ENCODE measurements at regions not wholly inside any gene's neighbourhood (a gene's known extent, or its start where the extent isn't known, plus 50 kb on each side); places are given as distances from the start of the nearest gene placed in this dataset.

DNA sequence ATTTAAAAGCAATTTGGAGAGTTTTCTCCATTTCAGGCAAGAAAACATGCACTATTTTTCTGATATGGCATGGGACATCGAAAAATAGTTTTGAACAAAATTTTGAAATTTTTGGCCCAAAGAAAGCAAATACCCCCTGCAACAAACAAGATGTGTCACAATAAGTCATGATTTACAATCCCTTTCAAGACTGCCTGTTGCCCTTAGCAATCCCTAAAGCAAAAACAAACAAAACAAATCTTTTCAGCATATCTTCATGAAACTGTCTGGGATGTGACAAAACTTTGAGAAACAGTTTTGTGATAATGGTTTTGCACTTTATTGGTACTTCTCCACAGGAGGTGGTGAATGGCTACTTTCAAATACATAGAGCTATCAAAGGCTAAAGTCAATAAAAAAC, 1888.7 kb upstream of the PIK3C3 start:
- DNase-seq: no peak

DNA sequence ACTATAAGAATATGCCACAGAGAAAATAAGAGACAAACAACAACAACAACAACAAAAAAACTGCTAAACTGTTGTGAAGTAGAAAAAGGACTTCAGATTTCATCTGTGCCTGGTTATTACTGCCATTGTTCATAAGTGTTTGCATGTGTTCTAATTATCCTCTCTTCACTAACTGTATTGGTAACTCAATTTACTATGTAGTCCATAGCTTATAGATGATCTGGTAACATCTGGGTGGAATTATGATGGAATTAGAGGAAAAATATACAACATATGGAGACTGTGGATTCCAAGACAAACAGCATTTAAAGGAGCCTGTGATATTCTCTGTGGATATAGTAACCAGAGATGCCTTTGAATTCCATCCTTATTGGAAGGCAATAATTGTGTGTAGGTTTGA, 1891.5 kb upstream of the PIK3C3 start:
- no peak for DNase-seq

DNA sequence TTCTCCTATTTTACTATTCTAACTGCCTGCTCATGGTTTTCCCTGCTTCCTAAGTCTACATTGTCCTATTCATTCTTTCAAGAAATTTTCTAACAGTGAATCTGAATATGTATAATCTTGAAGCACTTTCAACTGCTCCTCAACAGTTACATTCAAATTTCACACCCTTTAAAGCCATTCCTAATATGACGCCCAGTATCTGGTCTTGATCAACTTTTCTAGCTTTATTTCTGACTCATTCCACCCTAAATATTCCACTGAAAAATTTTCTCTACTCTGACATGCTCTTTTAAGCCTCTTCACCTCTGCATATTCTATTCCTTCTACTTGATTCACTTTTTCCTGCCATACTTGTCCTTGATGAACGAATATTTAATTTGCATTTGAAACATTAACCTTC, 1893.9 kb upstream of the PIK3C3 start:
- no peak for DNase-seq

GRCh38 chr18:40060562-40060961, 1894.5 kb upstream of the PIK3C3 start:
- no peak for DNase-seq

GRCh38 chr18:40058811-40059570, 1896.0 kb upstream of the PIK3C3 start:
- DNase-seq: no peak

- no peak for DNase-seq
Observed at GRCh38 chr18:40056079-40056692, 1898.8 kb upstream of the PIK3C3 start.

DNA sequence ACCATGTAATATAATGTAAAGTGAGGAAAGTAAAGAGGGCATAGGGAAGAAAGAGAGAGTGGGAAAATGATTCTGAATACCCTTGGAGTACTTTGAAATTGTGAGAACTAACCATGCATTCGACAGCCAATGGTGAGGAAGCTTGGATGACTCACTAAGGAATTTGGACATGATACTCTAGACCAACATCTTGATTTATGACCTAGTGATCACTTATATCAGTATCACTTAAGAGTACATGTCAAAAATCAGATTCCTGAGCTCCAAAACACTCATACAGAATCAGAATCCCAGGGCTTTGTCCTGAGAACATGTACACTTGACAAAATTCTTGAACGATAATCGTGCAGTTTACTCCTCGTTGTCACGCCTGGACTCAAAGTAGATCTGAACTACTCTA, 1899.8 kb upstream of the PIK3C3 start:
- no peak for DNase-seq

- no peak for DNase-seq
Observed at GRCh38 chr18:40049716-40050115, 1905.3 kb upstream of the PIK3C3 start.

DNA sequence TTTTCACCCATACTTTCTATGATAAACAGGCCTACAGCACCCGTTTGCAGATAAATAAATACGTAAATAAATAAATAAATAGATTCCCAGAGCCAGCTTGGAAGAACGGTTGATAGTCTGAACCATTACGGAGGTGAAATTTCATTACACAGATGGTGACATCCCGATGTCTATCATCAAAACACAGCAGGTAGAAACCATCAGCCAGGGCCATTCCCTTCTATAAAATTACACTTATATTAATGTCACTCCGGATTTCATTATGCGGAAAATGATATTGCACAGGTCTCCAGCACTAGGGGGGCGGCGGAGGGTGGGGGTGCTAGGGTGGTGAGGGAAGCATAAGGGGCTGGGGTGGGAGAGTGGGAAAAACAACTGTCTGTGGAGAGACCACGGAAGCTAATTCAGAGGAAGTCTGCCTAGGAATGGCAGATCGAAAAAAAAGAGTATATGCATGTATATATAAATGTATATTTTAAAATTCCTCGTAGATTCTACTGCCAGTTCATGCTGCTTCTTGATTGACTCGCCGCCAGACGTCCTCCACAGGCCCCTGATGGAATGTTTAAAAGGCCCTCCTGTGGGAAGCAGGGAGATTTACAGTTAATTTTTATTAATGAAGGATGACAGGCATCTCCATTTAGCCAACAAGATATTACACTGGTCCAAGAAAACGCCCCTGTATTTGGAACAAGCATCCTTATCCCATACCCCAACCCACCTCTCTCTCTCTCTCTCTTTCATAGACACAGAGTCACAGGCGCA, 1906.0 kb upstream of the PIK3C3 start:
- DNase-seq: no peak

GRCh38 chr18:40048253-40048652, 1906.8 kb upstream of the PIK3C3 start:
- DNase-seq: no peak

- DNase-seq: no peak
Observed at GRCh38 chr18:40046596-40046995, 1908.4 kb upstream of the PIK3C3 start.

DNA sequence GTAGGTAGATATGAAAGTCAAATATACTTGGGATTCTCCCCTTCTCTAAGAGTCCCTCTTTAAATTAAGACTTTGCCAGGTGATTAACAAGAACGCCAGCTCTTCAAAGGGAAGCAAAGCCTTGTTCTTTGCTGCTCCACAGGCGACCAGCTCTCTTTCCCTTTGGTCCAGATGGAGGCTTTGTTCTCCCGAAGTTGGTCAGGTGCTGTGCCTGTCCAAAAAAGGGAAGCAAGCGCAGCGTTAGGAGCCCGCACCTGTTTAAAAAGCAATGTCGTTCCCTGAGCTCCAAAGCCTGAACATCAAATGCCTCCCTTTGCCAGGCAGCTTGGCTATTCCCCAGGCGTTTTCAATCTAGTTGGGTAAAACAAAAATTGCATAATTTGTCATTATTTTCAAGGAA, 1913.1 kb upstream of the PIK3C3 start:
- no peak for DNase-seq

DNA sequence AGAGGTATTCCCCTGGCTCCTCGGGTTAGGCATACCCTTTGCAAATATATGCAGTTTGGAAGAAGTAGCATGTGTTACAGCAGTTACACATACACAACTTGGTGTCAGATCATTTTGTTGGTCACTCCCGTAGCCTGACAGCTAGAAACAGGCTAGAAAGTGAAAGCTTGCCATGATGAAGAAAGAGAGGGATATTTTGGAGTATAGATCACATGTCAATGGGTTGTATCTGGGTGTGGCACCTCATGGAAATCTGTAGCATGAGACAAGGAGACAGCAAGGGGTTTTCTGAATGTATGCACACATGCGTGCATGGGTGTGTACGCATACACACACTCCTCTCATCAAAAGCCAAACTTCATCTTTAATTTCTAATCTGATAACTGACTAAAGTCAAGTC, 1914.5 kb upstream of the PIK3C3 start:
- no peak for DNase-seq

DNA sequence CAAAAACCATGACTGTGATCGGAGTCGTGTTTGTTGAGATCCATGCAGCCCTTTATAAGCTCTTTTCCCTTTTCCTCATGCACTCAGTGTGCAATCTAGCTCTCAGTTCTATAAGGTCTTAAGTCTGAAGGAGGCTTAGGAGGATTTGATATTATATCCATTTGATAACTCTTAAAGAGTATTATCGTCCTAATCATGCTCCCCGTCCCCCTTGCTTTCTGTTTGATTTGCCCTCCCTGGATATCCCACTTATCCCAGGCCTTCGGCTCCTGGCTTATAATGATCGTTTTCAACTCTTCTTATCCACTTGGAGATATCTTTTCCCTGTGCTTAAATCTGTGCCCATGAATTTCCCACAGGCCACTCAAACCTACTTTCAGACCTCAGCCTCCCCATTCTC, 1917.7 kb upstream of the PIK3C3 start:
- no peak for DNase-seq

GRCh38 chr18:40036861-40037260, 1918.2 kb upstream of the PIK3C3 start:
- DNase-seq: no peak

DNA sequence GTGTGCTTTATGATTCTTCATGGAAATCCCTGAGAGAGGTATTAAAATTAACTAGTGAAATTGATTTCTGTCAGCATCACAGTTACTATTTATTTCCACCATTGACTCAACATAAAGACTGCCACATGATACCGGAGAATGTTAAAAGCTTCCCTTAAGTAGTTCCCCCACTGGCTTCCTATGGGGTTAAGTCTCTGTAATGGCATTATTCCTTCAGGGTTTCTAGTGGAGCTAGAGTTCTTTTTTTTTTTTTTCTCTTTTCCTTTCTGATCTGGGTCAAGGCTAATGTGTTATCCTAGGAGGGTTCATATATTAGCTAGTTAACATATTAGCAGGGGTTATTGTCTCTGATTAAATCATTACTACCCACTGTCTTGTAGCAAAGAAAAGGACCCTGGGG, 1919.1 kb upstream of the PIK3C3 start:
- DNase-seq: no peak

- no peak for DNase-seq
Observed at GRCh38 chr18:40032076-40032475, 1923.0 kb upstream of the PIK3C3 start.

GRCh38 chr18:40031435-40031834, 1923.6 kb upstream of the PIK3C3 start:
- no peak for DNase-seq

- DNase-seq: no peak
Observed at GRCh38 chr18:40019797-40020392, 1935.1 kb upstream of the PIK3C3 start.

DNA sequence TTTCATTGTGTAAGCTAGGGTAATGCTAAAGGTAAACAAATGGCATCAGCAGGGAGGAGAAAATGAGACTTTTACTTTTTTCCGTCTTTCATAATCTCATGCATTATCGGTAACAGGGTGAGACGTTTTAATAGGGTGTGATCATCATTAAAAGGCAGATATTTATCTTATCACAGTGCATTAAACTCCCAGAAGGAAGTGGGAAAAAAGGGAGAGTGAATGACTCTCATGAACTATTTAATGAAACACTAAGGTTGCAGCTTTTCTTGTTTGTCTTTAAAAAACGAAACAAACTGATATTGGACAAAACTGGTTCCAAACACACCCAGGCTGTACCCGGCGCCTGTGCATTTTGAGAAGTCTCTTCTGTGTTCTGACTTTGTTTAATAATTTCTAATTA, 1936.8 kb upstream of the PIK3C3 start:
- no peak for DNase-seq

- no peak for DNase-seq
Observed at GRCh38 chr18:40017021-40017420, 1938.0 kb upstream of the PIK3C3 start.

GRCh38 chr18:40016405-40016804, 1938.6 kb upstream of the PIK3C3 start:
- DNase-seq: no peak

DNA sequence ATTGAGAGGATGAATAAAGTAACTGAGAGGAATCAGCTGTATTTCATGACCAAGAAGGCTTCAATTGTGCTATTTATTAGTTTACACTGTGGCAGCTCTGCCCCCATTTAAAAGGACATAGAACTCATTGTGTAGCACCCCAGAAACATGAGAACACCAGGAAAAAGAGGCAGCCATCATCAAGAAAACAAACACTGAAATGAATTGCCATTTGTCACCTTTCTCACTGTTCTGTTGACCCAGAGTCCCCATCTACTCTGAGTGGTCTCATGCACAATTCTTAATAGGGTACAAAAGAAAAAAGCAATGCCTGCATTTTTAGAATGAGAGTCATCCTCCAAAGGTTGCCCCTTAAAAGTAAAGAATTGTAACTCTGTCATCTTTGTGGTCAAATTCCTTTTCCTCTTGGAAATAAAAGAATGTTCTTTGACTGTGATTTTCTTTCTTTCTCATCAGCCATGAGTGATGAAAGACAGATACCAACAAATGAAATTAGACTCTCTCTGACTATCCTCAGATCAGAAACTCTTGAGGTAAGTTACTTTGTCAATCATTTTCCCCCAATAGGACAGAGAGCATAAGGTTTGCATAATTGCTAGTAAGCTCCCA, 1941.9 kb upstream of the PIK3C3 start:
- DNase-seq: no peak

Measured in NCI-H2081 treated with DMSO at 0.1 percent for 48 hours (cell line).